HepG2 (cell line): ENCODE measurements at regions not wholly inside any gene's neighbourhood (a gene's known extent, or its start where the extent isn't known, plus 50 kb on each side); places are given as distances from the start of the nearest gene placed in this dataset.

ENCODE experiments used
- ATAC-seq: fragments of 200-7000 bp; cut with Tn5 transposase; 3 replicates; pipeline ENCODE4 v1.9.1; 2020; ENCODE audit warnings: mild to moderate bottlenecking, moderate library complexity
- BruUV-seq: library from RNA; stranded (reverse); fragments of 400-500 nt; replicated peaks from 2 replicates; lab custom pipeline; 2021; lab: Mats Ljungman, UMichigan
- CTCF ChIA-PET: fragments of 300-600 bp; formaldehyde crosslinking; extraction: SDS; loops from one replicate; lab custom pipeline; 2021; ENCODE audit warnings: low total read pairs, inconsistent platforms, low intra/inter-chr PET ratio; lab: Yijun Ruan, JAX
- POLR2A ChIA-PET: fragments of 350-600 bp; sonication (Branson Sonifier 250); formaldehyde crosslinking; loops from one replicate; lab custom pipeline; 2020; ENCODE audit warnings: antibody characterized with exemption, inconsistent platforms; lab: Yijun Ruan, JAX
- DNase-seq: peaks from one replicate; pipeline ENCODE4 v3.0.0-alpha.2; 2015; ENCODE audit warnings: low spot score
- FAIRE-seq: peaks from 3 replicates; lab custom pipeline; 2011; peaks lifted over from hg19 to GRCh38; lab: Jason Lieb, UNC
- H2AFZ ChIP-seq: one replicate; pipeline ENCODE4 v1.6.1; 2011; ENCODE audit warnings: low read length, inconsistent platforms
- H3K27ac ChIP-seq: fragments of 300-600 bp; 3 replicates; pipeline ENCODE4 v1.8.0; 2011; ENCODE audit warnings: mixed run types, mild to moderate bottlenecking, mixed read lengths, low read length, inconsistent platforms; ENCODE audit not compliant: insufficient read depth; ENCODE audit errors: extremely low read length
- H3K27me3 ChIP-seq, 2 experiments: fragments of 200-600 bp in 1 of 2; 2 replicates in 1 of 2; 3 replicates in 1 of 2; pipeline versions ENCODE4 v1.6.0 to v1.8.0; 2011; ENCODE audit warnings: low read length in 2 of 2, mild to moderate bottlenecking in 2 of 2, moderate library complexity in 2 of 2, inconsistent platforms in 1 of 2; ENCODE audit not compliant: insufficient read depth in 2 of 2, control insufficient read depth in 1 of 2
- H3K36me3 ChIP-seq, 2 experiments: fragments of 200-600 bp in 1 of 2; replicated peaks in 1 of 2; 2 replicates in 1 of 2; 3 replicates in 1 of 2; pipeline versions ENCODE4 v1.5.1 to v1.8.0; 2011; ENCODE audit warnings: low read length in 2 of 2, inconsistent platforms in 1 of 2; ENCODE audit not compliant: insufficient read depth in 2 of 2, control insufficient read depth in 1 of 2
- H3K4me1 ChIP-seq: 2 replicates; pipeline ENCODE4 v1.5.1; 2012; ENCODE audit warnings: low read length, inconsistent platforms; ENCODE audit not compliant: insufficient read depth
- H3K4me2 ChIP-seq: 2 replicates; pipeline ENCODE4 v1.6.0; 2011; ENCODE audit warnings: low read depth, low read length, inconsistent platforms
- H3K4me3 ChIP-seq, 3 experiments: fragments of 200-600 bp in 1 of 3; sonication (generic), shearing (Covaris generic) in 1 of 3; replicated peaks in 1 of 3; 2 replicates each; pipeline ENCODE4 v1.5.1; 2011 to 2016; ENCODE audit warnings: low read length in 3 of 3, inconsistent platforms in 2 of 3, low read depth in 2 of 3, mild to moderate bottlenecking in 2 of 3, control low read depth in 1 of 3, mixed read lengths in 1 of 3; ENCODE audit not compliant: insufficient read depth in 1 of 3
- H3K79me2 ChIP-seq: one replicate; pipeline ENCODE4 v1.6.1; 2011; ENCODE audit warnings: low read length, inconsistent platforms; ENCODE audit not compliant: insufficient read depth
- H3K9ac ChIP-seq: 2 replicates; pipeline ENCODE4 v1.6.0; 2011; ENCODE audit warnings: mild to moderate bottlenecking, low read depth, low read length, inconsistent platforms; ENCODE audit not compliant: insufficient read depth
- H3K9me3 ChIP-seq: 2 replicates; pipeline ENCODE4 v1.5.1; 2012; ENCODE audit warnings: mild to moderate bottlenecking, low read length
- H4K20me1 ChIP-seq: 2 replicates; pipeline ENCODE4 v1.6.0; 2011; ENCODE audit warnings: inconsistent platforms, mild to moderate bottlenecking, low read length, moderate library complexity; ENCODE audit not compliant: insufficient read depth
- HOMEZ ChIP-seq: IDR thresholded peaks from 2 replicates; pipeline ENCODE4 v1.6.1; 2016; ENCODE audit warnings: low read depth
- IRF2 ChIP-seq: IDR thresholded peaks from 2 replicates; pipeline ENCODE4 v1.6.1; 2018; ENCODE audit warnings: missing genetic modification reagents, missing compliant biosample characterization
- KAT7 ChIP-seq: IDR thresholded peaks from 2 replicates; pipeline ENCODE4 v1.6.1; 2018; ENCODE audit warnings: borderline replicate concordance, missing compliant biosample characterization
- RERE ChIP-seq: IDR thresholded peaks from 2 replicates; pipeline ENCODE4 v1.6.1; 2016; ENCODE audit warnings: low read depth, missing genetic modification reagents, missing compliant biosample characterization
- TEAD3 ChIP-seq: optimal IDR thresholded peaks from 2 replicates; pipeline ENCODE3; 2016; ENCODE audit warnings: borderline replicate concordance
- ZBTB1 ChIP-seq: sonication (generic); formaldehyde crosslinking; IDR thresholded peaks from 2 replicates; pipeline ENCODE4 v1.4.0; 2020; ENCODE audit warnings: missing genetic modification reagents, borderline replicate concordance
- ZNF143 ChIP-seq: sonication (generic); formaldehyde crosslinking; IDR thresholded peaks from 2 replicates; pipeline ENCODE4 v1.4.0; 2020; ENCODE audit warnings: missing genetic modification reagents
- ZNF510 ChIP-seq: sonication (generic); formaldehyde crosslinking; IDR thresholded peaks from 2 replicates; pipeline ENCODE4 v1.4.0; 2020; ENCODE audit warnings: low read depth, mild to moderate bottlenecking, missing genetic modification reagents
- ZNF816 ChIP-seq: sonication (generic); formaldehyde crosslinking; IDR thresholded peaks from 2 replicates; pipeline ENCODE4 v1.8.0; 2022; ENCODE audit warnings: missing genetic modification reagents, mild to moderate bottlenecking, borderline replicate concordance
- WGBS: methylation state at CpG from one replicate; pipeline ENCODE4 v1.1.6; 2017; ENCODE audit warnings: low lambda C conversion rate; 5-methylcytosine and 5-hydroxymethylcytosine counted together
- in situ Hi-C: cut with HindIII; loops from 2 replicates; pipeline ENCODE4 v1.10.0; 2017; ENCODE audit warnings: low pct_unique_long_range_greater_than_20kb; ENCODE audit not compliant: extremely low pct_ligation_motif_present
- intact Hi-C: fragments of 100-400 bp; cut with micrococcal nuclease; formaldehyde crosslinking; loops from one replicate; pipeline ENCODE4 v1.10.0; 2022; ENCODE audit not compliant: unreplicated experiment
- TF ChIP-seq, protein P1 (sequence below): sonication (generic); formaldehyde crosslinking; IDR thresholded peaks from 2 replicates; pipeline ENCODE4 v1.5.1; 2020; ENCODE audit warnings: mild to moderate bottlenecking, missing genetic modification reagents, moderate library complexity
- TF ChIP-seq, protein P2 (sequence below): sonication (generic); formaldehyde crosslinking; IDR thresholded peaks from 2 replicates; pipeline ENCODE4 v1.5.1; 2020; ENCODE audit warnings: missing genetic modification reagents, mild to moderate bottlenecking, borderline replicate concordance

- TF ChIP-seq, protein P1, sequence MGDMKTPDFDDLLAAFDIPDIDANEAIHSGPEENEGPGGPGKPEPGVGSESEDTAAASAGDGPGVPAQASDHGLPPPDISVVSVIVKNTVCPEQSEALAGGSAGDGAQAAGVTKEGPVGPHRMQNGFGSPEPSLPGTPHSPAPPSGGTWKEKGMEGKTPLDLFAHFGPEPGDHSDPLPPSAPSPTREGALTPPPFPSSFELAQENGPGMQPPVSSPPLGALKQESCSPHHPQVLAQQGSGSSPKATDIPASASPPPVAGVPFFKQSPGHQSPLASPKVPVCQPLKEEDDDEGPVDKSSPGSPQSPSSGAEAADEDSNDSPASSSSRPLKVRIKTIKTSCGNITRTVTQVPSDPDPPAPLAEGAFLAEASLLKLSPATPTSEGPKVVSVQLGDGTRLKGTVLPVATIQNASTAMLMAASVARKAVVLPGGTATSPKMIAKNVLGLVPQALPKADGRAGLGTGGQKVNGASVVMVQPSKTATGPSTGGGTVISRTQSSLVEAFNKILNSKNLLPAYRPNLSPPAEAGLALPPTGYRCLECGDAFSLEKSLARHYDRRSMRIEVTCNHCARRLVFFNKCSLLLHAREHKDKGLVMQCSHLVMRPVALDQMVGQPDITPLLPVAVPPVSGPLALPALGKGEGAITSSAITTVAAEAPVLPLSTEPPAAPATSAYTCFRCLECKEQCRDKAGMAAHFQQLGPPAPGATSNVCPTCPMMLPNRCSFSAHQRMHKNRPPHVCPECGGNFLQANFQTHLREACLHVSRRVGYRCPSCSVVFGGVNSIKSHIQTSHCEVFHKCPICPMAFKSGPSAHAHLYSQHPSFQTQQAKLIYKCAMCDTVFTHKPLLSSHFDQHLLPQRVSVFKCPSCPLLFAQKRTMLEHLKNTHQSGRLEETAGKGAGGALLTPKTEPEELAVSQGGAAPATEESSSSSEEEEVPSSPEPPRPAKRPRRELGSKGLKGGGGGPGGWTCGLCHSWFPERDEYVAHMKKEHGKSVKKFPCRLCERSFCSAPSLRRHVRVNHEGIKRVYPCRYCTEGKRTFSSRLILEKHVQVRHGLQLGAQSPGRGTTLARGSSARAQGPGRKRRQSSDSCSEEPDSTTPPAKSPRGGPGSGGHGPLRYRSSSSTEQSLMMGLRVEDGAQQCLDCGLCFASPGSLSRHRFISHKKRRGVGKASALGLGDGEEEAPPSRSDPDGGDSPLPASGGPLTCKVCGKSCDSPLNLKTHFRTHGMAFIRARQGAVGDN (CRISPR knock-in tag): no peak
- no peak for TF ChIP-seq KAT7 (CRISPR knock-in tag)
- TF ChIP-seq ZNF816 (CRISPR knock-in tag): no peak
These were observed 110.3 kb upstream of the SP8 start (continued) for GRCh38 chr7:20896996-20897395.

DNA sequence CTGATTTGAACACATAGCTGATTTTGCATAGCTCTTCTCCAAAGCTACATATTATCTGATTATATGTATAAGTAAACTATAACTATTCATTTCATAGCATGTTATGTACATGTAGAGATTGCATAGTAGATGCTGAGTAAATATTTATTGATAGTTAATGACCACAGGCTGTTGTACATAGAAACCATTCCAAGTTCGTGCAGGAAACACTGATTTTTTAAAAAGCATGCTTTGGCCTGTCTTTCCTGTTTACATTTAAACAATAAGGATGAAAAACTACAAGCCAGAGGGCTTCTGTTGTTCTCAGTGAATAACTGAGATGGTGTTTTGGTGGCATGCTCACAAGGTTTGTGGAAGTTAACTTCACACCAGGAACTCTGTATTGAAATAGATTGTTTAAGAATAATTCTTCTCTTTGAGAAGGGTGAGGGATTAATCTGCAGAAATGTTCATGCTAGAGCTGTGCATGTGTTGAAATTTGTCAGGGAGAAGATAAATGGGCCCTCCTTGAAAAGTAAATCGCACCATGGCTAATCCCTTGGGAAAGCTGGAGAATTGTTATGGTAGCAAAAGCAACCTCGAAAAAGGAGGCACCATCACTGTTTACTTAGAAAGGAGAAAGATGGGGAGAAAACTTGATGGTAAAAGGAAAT lies 120.2 kb upstream of the SP8 start:
- Histone ChIP-seq H4K20me1 (no peaks in the 10 kb centered on the region), H3K9me3 (no peaks in the 10 kb centered on the region), H3K4me2 (no peak overlapping the region), H3K9ac (no peak overlapping the region), H3K36me3 (no peaks in the 10 kb centered on the region), H3K4me3 (no peak overlapping the region), H2AFZ (no peak overlapping the region), H3K4me1 (no peaks in the 10 kb centered on the region), H3K27ac (no peak overlapping the region), H3K27me3 (no peaks in the 10 kb centered on the region), H3K79me2 (no peaks in the 10 kb centered on the region)
- ATAC-seq: no peak
- in situ Hi-C loops (no loop called here), intact Hi-C loops (no loop called here)
- ChIA-PET CTCF (no interaction called here), POLR2A (no interaction called here)
- no TSS peak for BruUV-seq
- no peak for FAIRE-seq
- WGBS: 16% methylated on average over 3 of the region's 3 CpGs
- DNase-seq: no peak
- TF ChIP-seq HOMEZ (CRISPR knock-in tag) (no peak), TEAD3 (CRISPR knock-in tag) (no peak), ZNF510 (CRISPR knock-in tag) (no peak), RERE (CRISPR knock-in tag) (no peak), ZBTB1 (CRISPR knock-in tag) (no peak), ZNF143 (CRISPR knock-in tag) (no peak), IRF2 (CRISPR knock-in tag) (no peak)
- TF ChIP-seq, protein P2, sequence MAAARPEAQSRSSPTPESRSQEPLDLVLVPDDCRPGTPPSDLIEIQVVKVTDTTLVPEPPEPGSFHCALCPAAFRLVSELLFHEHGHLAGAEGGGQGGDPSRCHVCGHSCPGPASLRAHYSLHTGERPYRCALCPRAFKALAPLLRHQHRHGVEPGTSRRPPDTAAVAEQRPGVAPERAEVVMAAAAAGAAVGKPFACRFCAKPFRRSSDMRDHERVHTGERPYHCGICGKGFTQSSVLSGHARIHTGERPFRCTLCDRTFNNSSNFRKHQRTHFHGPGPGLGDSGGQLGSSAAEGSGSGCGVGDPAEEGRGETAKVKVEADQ (CRISPR knock-in tag): no peak
